ENCODE measurements at regions not wholly inside any gene's neighbourhood (a gene's known extent, or its start where the extent isn't known, plus 50 kb on each side); places are given as distances from the start of the nearest gene placed in this dataset.

DNA sequence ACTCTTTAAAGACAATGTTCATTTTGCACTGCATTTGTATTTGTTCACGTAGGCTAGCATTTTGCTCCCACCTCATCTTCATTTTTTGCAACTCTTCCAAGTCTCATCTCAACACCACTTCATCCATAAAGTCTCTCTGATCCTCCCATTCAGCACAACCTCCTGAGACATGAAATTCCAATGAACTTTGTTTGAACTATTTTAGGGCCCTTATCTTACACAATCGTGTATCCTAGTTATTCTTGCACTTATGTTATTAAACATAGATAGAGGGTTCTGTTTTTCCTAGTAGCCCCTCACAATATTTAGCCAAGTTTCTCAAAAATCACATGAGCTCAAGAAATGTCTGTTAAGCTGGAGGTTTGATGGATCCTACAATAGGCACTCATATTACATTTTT is 500.5 kb upstream of the ADAMTS5 start:
- Mint-ChIP-seq H3K9me3 (no peaks in the 10 kb centered on the region), H3K27me3 (ENCODE audit: low read depth, poor library complexity) (no peaks in the 10 kb centered on the region), H3K4me3 (no peak overlapping the region), H3K36me3 (ENCODE audit: low read depth) (no peaks in the 10 kb centered on the region), H3K27ac (no peak overlapping the region), H3K4me1 (no peaks in the 10 kb centered on the region)
- no peak for DNase-seq
- TF ChIP-seq, protein P1, sequence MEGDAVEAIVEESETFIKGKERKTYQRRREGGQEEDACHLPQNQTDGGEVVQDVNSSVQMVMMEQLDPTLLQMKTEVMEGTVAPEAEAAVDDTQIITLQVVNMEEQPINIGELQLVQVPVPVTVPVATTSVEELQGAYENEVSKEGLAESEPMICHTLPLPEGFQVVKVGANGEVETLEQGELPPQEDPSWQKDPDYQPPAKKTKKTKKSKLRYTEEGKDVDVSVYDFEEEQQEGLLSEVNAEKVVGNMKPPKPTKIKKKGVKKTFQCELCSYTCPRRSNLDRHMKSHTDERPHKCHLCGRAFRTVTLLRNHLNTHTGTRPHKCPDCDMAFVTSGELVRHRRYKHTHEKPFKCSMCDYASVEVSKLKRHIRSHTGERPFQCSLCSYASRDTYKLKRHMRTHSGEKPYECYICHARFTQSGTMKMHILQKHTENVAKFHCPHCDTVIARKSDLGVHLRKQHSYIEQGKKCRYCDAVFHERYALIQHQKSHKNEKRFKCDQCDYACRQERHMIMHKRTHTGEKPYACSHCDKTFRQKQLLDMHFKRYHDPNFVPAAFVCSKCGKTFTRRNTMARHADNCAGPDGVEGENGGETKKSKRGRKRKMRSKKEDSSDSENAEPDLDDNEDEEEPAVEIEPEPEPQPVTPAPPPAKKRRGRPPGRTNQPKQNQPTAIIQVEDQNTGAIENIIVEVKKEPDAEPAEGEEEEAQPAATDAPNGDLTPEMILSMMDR (IDR thresholded peaks at IDR 0.05): no peak

DNA sequence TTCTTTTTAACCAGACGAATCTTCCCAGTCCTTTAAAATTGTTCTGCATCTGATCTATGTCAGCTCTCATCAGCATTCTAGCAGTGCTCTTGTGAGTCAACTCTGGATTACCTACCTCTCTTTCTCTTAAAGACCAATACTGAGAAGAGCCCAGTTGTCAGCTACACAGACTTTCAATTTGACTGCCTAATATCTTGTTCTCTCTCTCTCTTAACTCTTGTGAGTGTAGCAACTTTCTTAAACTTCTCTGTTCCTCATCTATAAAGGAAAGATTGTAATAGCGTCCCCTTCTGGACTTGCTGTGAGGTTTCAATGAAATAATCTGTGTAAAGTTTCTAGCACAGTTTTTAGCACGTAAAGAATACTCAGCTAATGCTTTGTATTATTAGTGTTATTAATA is 499.3 kb upstream of the ADAMTS5 start:
- Mint-ChIP-seq H3K9me3 (no peaks in the 10 kb centered on the region), H3K4me3 (no peak overlapping the region), H3K36me3 (ENCODE audit: low read depth) (no peaks in the 10 kb centered on the region), H3K27me3 (ENCODE audit: low read depth, poor library complexity) (no peaks in the 10 kb centered on the region), H3K27ac (no peak overlapping the region), H3K4me1 (no peaks in the 10 kb centered on the region)
- no peak for DNase-seq
- TF ChIP-seq, protein P1 (IDR thresholded peaks at IDR 0.05): no peak

DNA sequence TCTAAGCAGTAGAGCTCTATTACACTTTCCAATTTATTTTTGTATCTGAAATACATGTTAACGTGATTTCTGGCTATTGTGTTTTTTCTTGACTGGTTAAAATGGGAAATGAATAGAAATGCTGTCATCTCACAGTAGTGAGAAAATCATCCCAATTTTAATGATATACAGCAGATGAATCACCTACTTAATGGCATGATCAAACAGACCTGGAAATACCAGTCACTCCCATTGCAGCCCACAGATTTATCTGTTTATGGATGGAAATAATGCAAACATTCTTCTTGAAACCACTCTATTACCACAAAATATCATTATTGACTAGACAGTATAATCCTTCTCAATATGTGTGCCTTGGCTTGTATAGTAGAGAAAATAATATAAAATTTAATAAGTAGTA is 497.8 kb upstream of the ADAMTS5 start:
- H3K4me1 Mint-ChIP-seq: no peaks in the 10 kb centered on the region
- DNase-seq: no peak
- H3K9me3 Mint-ChIP-seq: no peaks in the 10 kb centered on the region
- no peaks in the 10 kb centered on the region for H3K36me3 Mint-ChIP-seq (ENCODE audit: low read depth)
- TF ChIP-seq, protein P1 (IDR thresholded peaks at IDR 0.05): no peak
- no peak overlapping the region for H3K27ac Mint-ChIP-seq
- H3K4me3 Mint-ChIP-seq: no peak overlapping the region
- H3K27me3 Mint-ChIP-seq (ENCODE audit: low read depth, poor library complexity): no peaks in the 10 kb centered on the region

DNA sequence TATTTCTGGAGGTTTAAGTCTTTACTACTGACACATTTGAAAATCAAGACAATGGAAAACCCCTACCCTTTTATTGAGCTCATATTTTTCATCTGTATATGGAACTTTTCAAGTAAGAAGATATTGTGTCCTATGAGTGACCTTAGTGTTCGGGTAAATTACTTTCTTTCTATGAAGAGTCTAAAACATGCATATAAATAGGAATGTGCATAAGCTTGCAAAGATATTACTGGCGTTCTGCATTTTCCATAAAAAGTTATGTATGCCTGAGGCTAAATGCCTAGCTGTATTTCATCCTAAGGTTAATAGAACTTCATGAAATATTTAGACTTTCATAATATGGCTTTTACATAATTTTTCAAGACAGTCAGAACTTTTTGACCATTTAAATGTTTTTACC is 495.8 kb upstream of the ADAMTS5 start:
- H3K9me3 Mint-ChIP-seq: no peaks in the 10 kb centered on the region
- no peak overlapping the region for H3K4me3 Mint-ChIP-seq
- no peaks in the 10 kb centered on the region for H3K27me3 Mint-ChIP-seq (ENCODE audit: low read depth, poor library complexity)
- no peak for DNase-seq
- H3K27ac Mint-ChIP-seq: no peak overlapping the region
- no peaks in the 10 kb centered on the region for H3K36me3 Mint-ChIP-seq (ENCODE audit: low read depth)
- TF ChIP-seq, protein P1 (IDR thresholded peaks at IDR 0.05): no peak
- H3K4me1 Mint-ChIP-seq: no peaks in the 10 kb centered on the region

DNA sequence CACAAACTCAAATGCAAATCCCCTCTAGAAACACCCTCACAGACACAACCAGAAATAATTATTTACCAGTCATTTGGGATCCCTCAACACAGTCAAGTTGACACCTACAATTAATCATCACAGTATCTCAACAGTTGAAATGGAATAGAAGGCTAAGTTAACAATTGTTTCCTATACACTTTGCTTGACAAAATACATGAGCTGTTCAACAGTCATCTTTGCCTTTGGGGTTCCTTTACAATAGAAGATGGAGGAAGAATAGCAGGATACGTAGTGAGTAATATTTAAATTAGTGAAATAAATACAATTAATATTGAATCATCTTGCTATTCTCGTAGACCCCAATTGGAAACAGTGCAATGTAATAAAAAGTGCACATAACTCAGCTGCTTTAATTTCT is 487.3 kb upstream of the ADAMTS5 start:
- H3K9me3 Mint-ChIP-seq: no peaks in the 10 kb centered on the region
- H3K36me3 Mint-ChIP-seq (ENCODE audit: low read depth): no peaks in the 10 kb centered on the region
- no peaks in the 10 kb centered on the region for H3K4me1 Mint-ChIP-seq
- no peak overlapping the region for H3K27ac Mint-ChIP-seq
- no peaks in the 10 kb centered on the region for H3K27me3 Mint-ChIP-seq (ENCODE audit: low read depth, poor library complexity)
- TF ChIP-seq, protein P1 (IDR thresholded peaks at IDR 0.05): no peak
- H3K4me3 Mint-ChIP-seq: no peak overlapping the region
- no peak for DNase-seq

DNA sequence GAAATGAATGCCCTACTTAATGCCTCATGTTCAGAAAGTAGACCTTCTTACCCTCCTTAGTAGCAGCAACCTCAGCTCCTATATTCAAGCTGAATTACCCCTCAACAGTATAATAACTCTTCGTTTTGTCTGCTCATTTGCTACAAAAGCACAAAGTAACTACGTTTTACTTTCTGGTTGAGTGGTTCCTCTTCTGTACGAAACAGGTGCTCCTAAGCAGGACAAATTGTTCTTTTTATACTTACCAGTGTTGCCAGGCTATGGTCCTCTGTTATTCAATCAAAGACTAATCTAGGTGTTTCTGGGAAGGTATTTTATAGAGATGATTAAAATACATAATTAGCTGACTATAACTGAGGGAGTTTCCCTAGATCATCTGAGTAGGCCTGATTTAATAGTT is 484.2 kb upstream of the ADAMTS5 start:
- TF ChIP-seq, protein P1 (IDR thresholded peaks at IDR 0.05): no peak
- Mint-ChIP-seq H3K4me1 (no peaks in the 10 kb centered on the region), H3K27me3 (ENCODE audit: low read depth, poor library complexity) (peaks cover under 1% of the 10 kb centered on the region), H3K4me3 (no peak overlapping the region), H3K9me3 (no peaks in the 10 kb centered on the region), H3K36me3 (ENCODE audit: low read depth) (no peaks in the 10 kb centered on the region), H3K27ac (no peak overlapping the region)
- no peak for DNase-seq

Data from nephron progenitor cell (in vitro differentiated cells).